LoVo (cell line): ENCODE measurements at regions not wholly inside any gene's neighbourhood (a gene's known extent, or its start where the extent isn't known, plus 50 kb on each side); places are given as distances from the start of the nearest gene placed in this dataset.

Experiments
- DNase-seq: peaks from one replicate; pipeline ENCODE4 v3.0.0-alpha.2; 2016; ENCODE audit warnings: low spot score

GRCh38 chr11:115036406-115037180 lies 358.3 kb downstream of the NXPE2 start:
- no peak for DNase-seq

GRCh38 chr11:115042002-115042401 lies 363.7 kb downstream of the NXPE2 start:
- DNase-seq = no peak

- no peak for DNase-seq
Observed at GRCh38 chr11:115047631-115048030, 369.3 kb downstream of the NXPE2 start.

- DNase-seq = no peak
Observed at GRCh38 chr11:115049796-115050195, 371.5 kb downstream of the NXPE2 start.

GRCh38 chr11:115050756-115051155 lies 372.4 kb downstream of the NXPE2 start:
- DNase-seq = no peak

- no peak for DNase-seq
Observed at GRCh38 chr11:115051938-115052590, 373.7 kb downstream of the NXPE2 start.

GRCh38 chr11:115052601-115053000 lies 374.3 kb downstream of the NXPE2 start:
- no peak for DNase-seq

- DNase-seq = no peak
Observed at GRCh38 chr11:115054570-115055538, 376.5 kb downstream of the NXPE2 start.

GRCh38 chr11:115056514-115056913 lies 378.2 kb downstream of the NXPE2 start:
- DNase-seq = no peak

- no peak for DNase-seq
Observed at GRCh38 chr11:115060840-115061239, 382.5 kb downstream of the NXPE2 start.

GRCh38 chr11:115065314-115065713 lies 387.0 kb downstream of the NXPE2 start:
- DNase-seq = no peak

GRCh38 chr11:115065830-115066664 lies 387.7 kb downstream of the NXPE2 start:
- no peak for DNase-seq

- DNase-seq = no peak
Observed at GRCh38 chr11:115067471-115067870, 389.1 kb downstream of the NXPE2 start.

GRCh38 chr11:115067900-115068530 lies 389.7 kb downstream of the NXPE2 start:
- DNase-seq = no peak

- DNase-seq = no peak
Observed at GRCh38 chr11:115069599-115069998, 391.3 kb downstream of the NXPE2 start.

GRCh38 chr11:115075356-115075755 lies 397.0 kb downstream of the NXPE2 start:
- no peak for DNase-seq

- no peak for DNase-seq
Observed at GRCh38 chr11:115077740-115078139, 399.4 kb downstream of the NXPE2 start.

GRCh38 chr11:115078461-115079438 lies 400.4 kb downstream of the NXPE2 start:
- no peak for DNase-seq

- DNase-seq = no peak
Observed at GRCh38 chr11:115080923-115081680, 402.8 kb downstream of the NXPE2 start.
